PC-9 (cell line): ENCODE measurements at regions not wholly inside any gene's neighbourhood (a gene's known extent, or its start where the extent isn't known, plus 50 kb on each side); places are given as distances from the start of the nearest gene placed in this dataset.

Experiments used
- BruUV-seq: library from RNA; stranded (reverse); fragments of 400-500 nt; replicated peaks from 2 replicates; lab custom pipeline; 2021; lab: Mats Ljungman, UMichigan
- CTCF ChIA-PET: fragments of 300-600 bp; sonication (Branson Sonifier 250); formaldehyde crosslinking; loops from one replicate; lab custom pipeline; 2022; ENCODE audit warnings: antibody characterized with exemption; lab: Charles Lee
- POLR2A ChIA-PET: fragments of 300-600 bp; sonication (Branson Sonifier 250); formaldehyde crosslinking; loops from one replicate; lab custom pipeline; 2022; ENCODE audit warnings: antibody characterized with exemption; ENCODE audit not compliant: unreplicated experiment; lab: Charles Lee
- DNase-seq, 2 experiments: peaks; one replicate each; pipeline versions ENCODE4 v3.0.0 to v3.0.0-alpha.2; 2015 to 2022; ENCODE audit warnings: mixed read lengths in 1 of 2
- H2AFZ ChIP-seq: fragments of 200-600 bp; sonication (generic); 2 replicates; pipeline ENCODE4 v1.8.1; 2017; ENCODE audit warnings: antibody characterized with exemption
- H3F3A ChIP-seq: fragments of 200-600 bp; sonication (generic); 2 replicates; pipeline ENCODE4 v1.8.1; 2017; ENCODE audit warnings: antibody characterized with exemption, mild to moderate bottlenecking, low read depth; ENCODE audit not compliant: insufficient read depth
- H3K27ac ChIP-seq: fragments of 200-600 bp; sonication (generic); 2 replicates; pipeline ENCODE4 v1.6.1; 2016; ENCODE audit warnings: mixed run types
- H3K27me3 ChIP-seq: fragments of 200-600 bp; sonication (generic); 2 replicates; pipeline ENCODE4 v1.6.1; 2016; ENCODE audit warnings: low read depth, mixed run types; ENCODE audit not compliant: insufficient read depth
- H3K36me3 ChIP-seq: fragments of 200-600 bp; sonication (generic); 2 replicates; pipeline ENCODE4 v1.6.1; 2016; ENCODE audit warnings: low read depth, mixed run types
- H3K4me1 ChIP-seq: fragments of 200-600 bp; sonication (generic); replicated peaks from 2 replicates; pipeline ENCODE4 v1.6.1; 2016; ENCODE audit warnings: mixed run types; ENCODE audit not compliant: insufficient read depth
- H3K4me2 ChIP-seq: fragments of 200-600 bp; sonication (generic); 2 replicates; pipeline ENCODE4 v1.6.1; 2017; ENCODE audit warnings: mixed run types
- H3K4me3 ChIP-seq: fragments of 200-600 bp; sonication (generic); 2 replicates; pipeline ENCODE4 v1.6.1; 2016; ENCODE audit warnings: mixed run types
- H3K79me2 ChIP-seq: fragments of 200-600 bp; sonication (generic); 2 replicates; pipeline ENCODE4 v1.6.1; 2017; ENCODE audit warnings: low read depth, mixed run types
- H3K9me2 ChIP-seq: fragments of 200-600 bp; sonication (generic); 2 replicates; pipeline ENCODE4 v1.8.1; 2017; ENCODE audit warnings: mild to moderate bottlenecking; ENCODE audit not compliant: insufficient read depth
- H3K9me3 ChIP-seq: fragments of 200-600 bp; sonication (generic); 2 replicates; pipeline ENCODE4 v1.8.1; 2016; ENCODE audit warnings: low read depth; ENCODE audit not compliant: insufficient read depth
- H4K20me1 ChIP-seq: fragments of 200-600 bp; sonication (generic); 2 replicates; pipeline ENCODE4 v1.8.1; 2017; ENCODE audit not compliant: insufficient read depth
- EZH2 ChIP-seq: fragments of 200-600 bp; sonication (generic); IDR thresholded peaks from 2 replicates; pipeline ENCODE4 v1.8.0; 2017; ENCODE audit warnings: antibody characterized with exemption, low read depth
- intact Hi-C: fragments of 100-400 bp; cut with micrococcal nuclease; formaldehyde crosslinking; loops from one replicate; pipeline ENCODE4 v1.10.0; 2022; ENCODE audit not compliant: unreplicated experiment
- TF ChIP-seq, protein P1 (sequence below): fragments of 200-600 bp; sonication (generic); conservative IDR thresholded peaks from 2 replicates; pipeline ENCODE4 v1.6.1; 2017; ENCODE audit warnings: mixed run types, antibody characterized with exemption, mild to moderate bottlenecking, moderate library complexity

DNA sequence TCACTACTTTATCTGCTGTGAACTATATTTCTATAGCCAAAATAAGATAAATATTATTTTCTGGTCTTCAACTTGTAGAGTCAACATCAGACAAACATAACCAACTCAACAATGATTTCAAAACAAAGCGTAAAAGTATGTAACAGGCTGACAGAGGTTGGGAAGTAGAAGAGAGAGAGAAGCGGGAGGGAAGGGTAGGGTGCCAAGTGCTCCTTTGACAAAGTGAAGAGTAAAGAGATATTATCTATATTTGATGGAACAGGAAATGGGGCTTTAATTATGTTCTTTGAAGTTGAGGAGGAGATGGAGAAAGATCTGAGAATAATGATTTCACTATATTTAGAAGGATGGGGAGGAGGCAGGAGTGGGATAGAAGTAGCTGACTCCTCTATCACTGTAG lies 70.1 kb downstream of the DNTTIP2 start:
- CTCF ChIA-PET = interaction anchor here (0.7 kb wide), 1 partner anchor 157 kb away, joined by 27 read pairs; no protein-coding TSS in a partner anchor

DNA sequence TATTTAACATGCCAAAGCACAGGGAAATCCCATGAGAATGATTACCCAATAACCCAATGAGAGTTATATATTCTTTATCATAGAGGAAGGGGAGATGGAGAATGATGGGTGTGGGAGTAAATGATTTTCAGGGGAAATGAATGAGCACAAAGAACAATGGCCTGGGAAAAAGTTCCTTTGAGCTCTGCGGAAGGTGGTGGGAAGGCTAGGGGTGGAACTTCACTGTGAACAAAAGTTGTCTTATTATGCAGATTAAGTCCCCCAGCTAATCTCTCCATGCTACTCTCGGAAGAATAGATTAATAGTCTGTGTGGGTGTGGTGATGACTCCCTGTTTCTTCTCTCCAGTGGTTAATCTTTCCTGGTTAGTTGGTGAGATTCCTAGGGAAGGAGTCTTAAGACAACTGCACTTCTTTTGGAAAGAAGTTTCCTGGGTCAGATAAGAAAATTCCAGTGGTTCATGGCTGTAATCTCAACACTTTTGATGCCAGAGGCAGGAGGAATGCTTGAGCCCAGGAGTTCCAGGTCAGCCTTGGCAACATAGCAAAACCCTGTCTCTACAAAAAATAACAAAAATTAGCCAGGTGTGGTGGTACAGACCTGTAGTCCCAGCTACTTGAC lies 71.6 kb downstream of the DNTTIP2 start:
- H3K36me3 ChIP-seq = peaks cover 40% of the 10 kb centered on the region
- peaks cover 36% of the 10 kb centered on the region for H3F3A ChIP-seq
- no peak overlapping the region for H2AFZ ChIP-seq
- POLR2A ChIA-PET = no interaction called here
- no peaks in the 10 kb centered on the region for H4K20me1 ChIP-seq
- H3K4me2 ChIP-seq = no peak overlapping the region
- peaks cover 51% of the 10 kb centered on the region for H3K4me1 ChIP-seq
- H3K4me3 ChIP-seq = no peak overlapping the region
- peaks cover 51% of the 10 kb centered on the region for H3K9me3 ChIP-seq
- H3K79me2 ChIP-seq = peaks cover 16% of the 10 kb centered on the region; the same call in 1 of the 2 replicates
- H3K9me2 ChIP-seq = no peaks in the 10 kb centered on the region
- intact Hi-C loops = no loop called here
- no peak for DNase-seq
- no TSS peak for BruUV-seq
- CTCF ChIA-PET = no interaction called here
- no peak overlapping the region for H3K27ac ChIP-seq
- no peaks in the 10 kb centered on the region for H3K27me3 ChIP-seq
- TF ChIP-seq, protein P1, sequence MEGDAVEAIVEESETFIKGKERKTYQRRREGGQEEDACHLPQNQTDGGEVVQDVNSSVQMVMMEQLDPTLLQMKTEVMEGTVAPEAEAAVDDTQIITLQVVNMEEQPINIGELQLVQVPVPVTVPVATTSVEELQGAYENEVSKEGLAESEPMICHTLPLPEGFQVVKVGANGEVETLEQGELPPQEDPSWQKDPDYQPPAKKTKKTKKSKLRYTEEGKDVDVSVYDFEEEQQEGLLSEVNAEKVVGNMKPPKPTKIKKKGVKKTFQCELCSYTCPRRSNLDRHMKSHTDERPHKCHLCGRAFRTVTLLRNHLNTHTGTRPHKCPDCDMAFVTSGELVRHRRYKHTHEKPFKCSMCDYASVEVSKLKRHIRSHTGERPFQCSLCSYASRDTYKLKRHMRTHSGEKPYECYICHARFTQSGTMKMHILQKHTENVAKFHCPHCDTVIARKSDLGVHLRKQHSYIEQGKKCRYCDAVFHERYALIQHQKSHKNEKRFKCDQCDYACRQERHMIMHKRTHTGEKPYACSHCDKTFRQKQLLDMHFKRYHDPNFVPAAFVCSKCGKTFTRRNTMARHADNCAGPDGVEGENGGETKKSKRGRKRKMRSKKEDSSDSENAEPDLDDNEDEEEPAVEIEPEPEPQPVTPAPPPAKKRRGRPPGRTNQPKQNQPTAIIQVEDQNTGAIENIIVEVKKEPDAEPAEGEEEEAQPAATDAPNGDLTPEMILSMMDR = no peak
- TF ChIP-seq EZH2 = no peak

More for the DNA sequence above, 70.1 kb downstream of the DNTTIP2 start:
- peak in 1 of 2 experiments; percentile 32 for DNase-seq
- TF ChIP-seq, protein P1 = no peak
- TF ChIP-seq EZH2 = no peak
- H3K27ac ChIP-seq = no peak overlapping the region
- H3K9me3 ChIP-seq = peaks cover 41% of the 10 kb centered on the region
- H3K4me1 ChIP-seq = peaks cover 57% of the 10 kb centered on the region
- peaks cover 26% of the 10 kb centered on the region; the same call in 1 of the 2 replicates for H3K79me2 ChIP-seq
- no peak overlapping the region for H3K4me2 ChIP-seq
- peaks cover 37% of the 10 kb centered on the region for H3K36me3 ChIP-seq
- H3K4me3 ChIP-seq = no peak overlapping the region
- no peak overlapping the region for H2AFZ ChIP-seq
- H3F3A ChIP-seq = peaks cover 48% of the 10 kb centered on the region
- POLR2A ChIA-PET = no interaction called here
- no peaks in the 10 kb centered on the region for H3K9me2 ChIP-seq
- no TSS peak for BruUV-seq
- H4K20me1 ChIP-seq = no peaks in the 10 kb centered on the region
- H3K27me3 ChIP-seq = no peaks in the 10 kb centered on the region
- intact Hi-C loops = no loop called here

DNA sequence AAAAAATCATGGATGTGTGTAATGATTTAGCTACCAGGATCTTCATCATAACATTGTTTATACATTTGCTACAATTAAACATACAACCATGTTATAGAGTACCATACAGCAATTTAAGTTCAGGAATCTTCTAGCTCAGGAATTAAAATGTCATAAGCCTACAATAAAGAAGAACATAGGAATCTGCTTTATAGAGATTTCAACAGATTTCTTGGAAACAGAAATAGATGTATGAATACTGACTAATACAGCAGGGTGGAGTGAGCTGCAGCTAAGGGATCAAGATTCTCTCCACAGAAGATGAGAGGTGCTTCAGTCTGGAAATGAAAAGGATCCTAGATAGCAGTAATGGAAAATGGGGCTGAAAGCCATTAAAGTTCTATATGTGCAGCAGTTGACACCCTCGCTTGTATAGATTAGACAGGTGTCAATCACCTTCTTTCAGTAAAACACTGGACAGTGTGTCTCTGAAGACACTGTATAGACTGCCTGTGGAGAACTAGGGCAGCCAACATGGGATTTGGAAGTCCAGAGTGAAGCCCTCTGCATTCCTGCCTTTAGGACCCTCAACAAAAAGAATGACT lies 73.9 kb downstream of the DNTTIP2 start:
- peaks cover 21% of the 10 kb centered on the region for H3F3A ChIP-seq
- peak overlapping the region; percentile 34 for H3K4me2 ChIP-seq
- H3K27me3 ChIP-seq = no peaks in the 10 kb centered on the region
- TF ChIP-seq, protein P1 = no peak
- no peak for TF ChIP-seq EZH2
- no peaks in the 10 kb centered on the region for H4K20me1 ChIP-seq
- H3K36me3 ChIP-seq = peaks cover 50% of the 10 kb centered on the region
- peak overlapping the region; percentile 66 for H3K27ac ChIP-seq
- intact Hi-C loops = no loop called here
- peaks cover 54% of the 10 kb centered on the region for H3K9me3 ChIP-seq
- peaks cover 35% of the 10 kb centered on the region for H3K4me1 ChIP-seq
- BruUV-seq = no TSS peak
- H3K9me2 ChIP-seq = no peaks in the 10 kb centered on the region
- H3K4me3 ChIP-seq = peak overlapping the region; percentile 2
- CTCF ChIA-PET = no interaction called here
- H2AFZ ChIP-seq = no peak overlapping the region
- POLR2A ChIA-PET = no interaction called here
- peak in 1 of 2 experiments; percentile 33 for DNase-seq
- no peaks in the 10 kb centered on the region for H3K79me2 ChIP-seq
